ENCODE measurements at regions not wholly inside any gene's neighbourhood (a gene's known extent, or its start where the extent isn't known, plus 50 kb on each side); places are given as distances from the start of the nearest gene placed in this dataset.

DNA sequence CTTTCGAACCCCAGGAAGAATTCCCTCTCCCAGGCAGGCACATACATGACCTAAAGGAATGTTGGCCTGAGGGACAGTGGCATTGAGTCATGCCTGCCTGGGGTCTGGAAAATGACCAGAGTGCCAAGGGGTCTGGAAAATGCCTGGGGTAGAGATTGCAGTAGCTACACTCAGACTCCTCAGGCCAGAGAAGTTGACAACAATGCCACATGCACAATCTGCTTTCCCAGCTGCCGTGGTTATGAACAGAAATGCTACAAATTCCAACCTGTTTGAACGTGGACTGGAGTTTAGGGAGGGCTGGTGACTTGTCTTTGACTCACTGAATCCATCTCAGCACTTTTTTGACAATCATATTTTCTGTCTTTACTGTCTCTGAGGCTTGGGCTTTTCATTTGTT lies 250.0 kb downstream of the ABCC12 start:
- TF ChIP-seq, protein P1, sequence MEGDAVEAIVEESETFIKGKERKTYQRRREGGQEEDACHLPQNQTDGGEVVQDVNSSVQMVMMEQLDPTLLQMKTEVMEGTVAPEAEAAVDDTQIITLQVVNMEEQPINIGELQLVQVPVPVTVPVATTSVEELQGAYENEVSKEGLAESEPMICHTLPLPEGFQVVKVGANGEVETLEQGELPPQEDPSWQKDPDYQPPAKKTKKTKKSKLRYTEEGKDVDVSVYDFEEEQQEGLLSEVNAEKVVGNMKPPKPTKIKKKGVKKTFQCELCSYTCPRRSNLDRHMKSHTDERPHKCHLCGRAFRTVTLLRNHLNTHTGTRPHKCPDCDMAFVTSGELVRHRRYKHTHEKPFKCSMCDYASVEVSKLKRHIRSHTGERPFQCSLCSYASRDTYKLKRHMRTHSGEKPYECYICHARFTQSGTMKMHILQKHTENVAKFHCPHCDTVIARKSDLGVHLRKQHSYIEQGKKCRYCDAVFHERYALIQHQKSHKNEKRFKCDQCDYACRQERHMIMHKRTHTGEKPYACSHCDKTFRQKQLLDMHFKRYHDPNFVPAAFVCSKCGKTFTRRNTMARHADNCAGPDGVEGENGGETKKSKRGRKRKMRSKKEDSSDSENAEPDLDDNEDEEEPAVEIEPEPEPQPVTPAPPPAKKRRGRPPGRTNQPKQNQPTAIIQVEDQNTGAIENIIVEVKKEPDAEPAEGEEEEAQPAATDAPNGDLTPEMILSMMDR (IDR thresholded peaks at IDR 0.05) = no peak
- TF ChIP-seq ZFX (IDR thresholded peaks at IDR 0.05; ENCODE audit: borderline replicate concordance) = no peak

All from 22Rv1 (cell line).